SU-DHL-6 (cell line): ENCODE measurements at regions not wholly inside any gene's neighbourhood (a gene's known extent, or its start where the extent isn't known, plus 50 kb on each side); places are given as distances from the start of the nearest gene placed in this dataset.

Source experiments
- H2AFZ ChIP-seq: fragments of 200-600 bp; sonication (generic); 2 replicates; pipeline ENCODE4 v1.6.1; 2014; ENCODE audit warnings: low read depth, mild to moderate bottlenecking, moderate library complexity, mixed read lengths, antibody characterized with exemption, low read length; ENCODE audit not compliant: severe bottlenecking
- H3F3A ChIP-seq: fragments of 200-600 bp; shearing (Covaris generic); 2 replicates; pipeline ENCODE4 v1.6.0; 2016; ENCODE audit warnings: antibody characterized with exemption, mild to moderate bottlenecking; ENCODE audit not compliant: insufficient read depth
- H3K27ac ChIP-seq: fragments of 200-600 bp; sonication (generic); 2 replicates; pipeline ENCODE4 v1.5.1; 2016; ENCODE audit warnings: low read depth, mild to moderate bottlenecking, low read length, moderate library complexity, mixed read lengths
- H3K27me3 ChIP-seq: fragments of 200-600 bp; sonication (generic), shearing (Covaris generic); 2 replicates; pipeline ENCODE4 v1.6.0; 2014; ENCODE audit warnings: mild to moderate bottlenecking, low read length
- H3K36me3 ChIP-seq: fragments of 200-600 bp; sonication (generic); 2 replicates; pipeline ENCODE4 v1.6.1; 2014; ENCODE audit warnings: mild to moderate bottlenecking, low read length, mixed read lengths
- H3K4me2 ChIP-seq: fragments of 300-600, 200-600 bp; shearing (Covaris generic), sonication (generic); 2 replicates; pipeline ENCODE4 v1.6.0; 2014; ENCODE audit warnings: low read length, low read depth, mild to moderate bottlenecking; ENCODE audit not compliant: poor library complexity, severe bottlenecking
- H3K4me3 ChIP-seq: fragments of 200-600 bp; sonication (generic); 2 replicates; pipeline ENCODE4 v1.5.1; 2014; ENCODE audit warnings: antibody characterized with exemption, low read length, mild to moderate bottlenecking, mixed read lengths; ENCODE audit not compliant: insufficient read depth, poor library complexity, severe bottlenecking
- H3K79me2 ChIP-seq: fragments of 200-600 bp; sonication (generic); 2 replicates; pipeline ENCODE4 v1.6.1; 2014; ENCODE audit warnings: mild to moderate bottlenecking, low read length, moderate library complexity; ENCODE audit not compliant: insufficient read depth
- H3K9ac ChIP-seq: fragments of 200-600 bp; sonication (generic); 2 replicates; pipeline ENCODE4 v1.7.0; 2014; ENCODE audit warnings: mild to moderate bottlenecking, low read length
- H3K9me2 ChIP-seq: fragments of 200-600 bp; sonication (generic); replicated peaks from 2 replicates; pipeline ENCODE4 v1.6.1; 2014; ENCODE audit warnings: low read length; ENCODE audit not compliant: insufficient read depth
- H3K9me3 ChIP-seq: fragments of 200-600 bp; sonication (generic); 2 replicates; pipeline ENCODE4 v1.6.1; 2014; ENCODE audit warnings: low read length, mixed read lengths; ENCODE audit not compliant: insufficient read depth
- H4K20me1 ChIP-seq: fragments of 200-600 bp; sonication (generic); 2 replicates; pipeline ENCODE4 v1.6.1; 2014; ENCODE audit warnings: low read depth, mild to moderate bottlenecking, antibody characterized with exemption, low read length, moderate library complexity, mixed read lengths
- CTCF ChIP-seq: fragments of 200-600 bp; sonication (generic); IDR thresholded peaks from one replicate; pipeline ENCODE4 v1.5.1; 2017; ENCODE audit warnings: antibody characterized with exemption, mild to moderate bottlenecking, low read length, moderate library complexity; ENCODE audit not compliant: insufficient read depth, poor library complexity, severe bottlenecking
- EZH2phosphoT487 ChIP-seq: fragments of 200-600 bp; sonication (generic), shearing (Covaris generic); conservative IDR thresholded peaks from 2 replicates; pipeline ENCODE4 v1.6.1; 2018; ENCODE audit warnings: mild to moderate bottlenecking, antibody characterized with exemption, low read length, moderate library complexity, mixed read lengths

- TF ChIP-seq EZH2phosphoT487 (no peak), CTCF (no peak)
- no peaks in the 10 kb centered on the region for H3K36me3 ChIP-seq
- H3F3A ChIP-seq = no peaks in the 10 kb centered on the region
- no peaks in the 10 kb centered on the region for H3K79me2 ChIP-seq
- no peak overlapping the region for H3K9ac ChIP-seq
- no peaks in the 10 kb centered on the region for H4K20me1 ChIP-seq
- no peaks in the 10 kb centered on the region for H3K27me3 ChIP-seq
- no peak overlapping the region for H2AFZ ChIP-seq
- no peaks in the 10 kb centered on the region for H3K9me3 ChIP-seq
- H3K9me2 ChIP-seq = no peaks in the 10 kb centered on the region
- no peak overlapping the region for H3K4me2 ChIP-seq
- H3K4me3 ChIP-seq = no peak overlapping the region
- H3K27ac ChIP-seq = no peak overlapping the region
Measured at GRCh38 chrX:46209037-46209436, 336.2 kb downstream of the ZNF674 start.

- Histone ChIP-seq H3K36me3 (no peaks in the 10 kb centered on the region), H3K9me2 (no peaks in the 10 kb centered on the region), H3K27ac (no peak overlapping the region), H2AFZ (no peak overlapping the region), H3F3A (no peaks in the 10 kb centered on the region), H3K9me3 (no peaks in the 10 kb centered on the region), H3K4me3 (no peak overlapping the region), H3K27me3 (no peaks in the 10 kb centered on the region), H3K4me2 (no peak overlapping the region), H3K9ac (no peak overlapping the region), H3K79me2 (no peaks in the 10 kb centered on the region), H4K20me1 (no peaks in the 10 kb centered on the region)
- TF ChIP-seq CTCF (no peak), EZH2phosphoT487 (no peak)
Measured at GRCh38 chrX:46208225-46208854, 336.9 kb downstream of the ZNF674 start.

- Histone ChIP-seq H3K36me3 (no peaks in the 10 kb centered on the region), H3F3A (no peaks in the 10 kb centered on the region), H3K27me3 (no peaks in the 10 kb centered on the region), H3K9me2 (no peaks in the 10 kb centered on the region), H3K9me3 (no peaks in the 10 kb centered on the region), H2AFZ (no peak overlapping the region), H3K4me2 (no peak overlapping the region), H3K79me2 (no peaks in the 10 kb centered on the region), H4K20me1 (no peaks in the 10 kb centered on the region), H3K27ac (no peak overlapping the region), H3K4me3 (no peak overlapping the region), H3K9ac (no peak overlapping the region)
- no peak for TF ChIP-seq CTCF
- TF ChIP-seq EZH2phosphoT487 = no peak
Measured at GRCh38 chrX:46204721-46205422, 340.3 kb downstream of the ZNF674 start.
